Loucy (cell line): ENCODE measurements at regions not wholly inside any gene's neighbourhood (a gene's known extent, or its start where the extent isn't known, plus 50 kb on each side); places are given as distances from the start of the nearest gene placed in this dataset.

Experiments
- EZH2phosphoT487 ChIP-seq: fragments of 200-600 bp; IDR thresholded peaks from 2 replicates; pipeline ENCODE4 v1.6.1; 2018; ENCODE audit warnings: antibody characterized with exemption, mild to moderate bottlenecking, moderate library complexity, borderline replicate concordance
- TF ChIP-seq, protein P1 (sequence below): fragments of 200-600 bp; sonication (generic); conservative IDR thresholded peaks from 2 replicates; pipeline ENCODE4 v1.5.1; 2014; ENCODE audit warnings: mild to moderate bottlenecking, antibody characterized with exemption, low read length

DNA sequence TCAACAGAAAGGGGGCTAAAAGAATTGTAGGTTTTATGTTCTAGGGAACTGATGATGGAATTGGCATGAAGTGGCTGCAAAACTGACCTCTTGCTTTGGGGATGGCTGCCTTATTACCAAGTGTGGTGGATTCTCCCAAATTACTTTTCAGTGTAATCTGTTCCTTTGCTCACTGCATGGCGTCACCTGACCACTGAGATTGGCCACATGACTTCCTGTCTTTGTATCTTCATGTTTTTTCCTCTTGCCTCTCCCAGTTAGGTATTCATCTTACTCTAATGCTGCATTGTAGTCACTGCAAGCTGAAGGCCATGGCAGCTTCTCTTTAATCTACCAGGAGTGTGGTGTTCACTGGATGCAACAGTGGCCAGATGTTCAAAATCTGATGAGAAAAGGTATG lies 257.7 kb upstream of the TNP1 start:
- TF ChIP-seq, protein P1, sequence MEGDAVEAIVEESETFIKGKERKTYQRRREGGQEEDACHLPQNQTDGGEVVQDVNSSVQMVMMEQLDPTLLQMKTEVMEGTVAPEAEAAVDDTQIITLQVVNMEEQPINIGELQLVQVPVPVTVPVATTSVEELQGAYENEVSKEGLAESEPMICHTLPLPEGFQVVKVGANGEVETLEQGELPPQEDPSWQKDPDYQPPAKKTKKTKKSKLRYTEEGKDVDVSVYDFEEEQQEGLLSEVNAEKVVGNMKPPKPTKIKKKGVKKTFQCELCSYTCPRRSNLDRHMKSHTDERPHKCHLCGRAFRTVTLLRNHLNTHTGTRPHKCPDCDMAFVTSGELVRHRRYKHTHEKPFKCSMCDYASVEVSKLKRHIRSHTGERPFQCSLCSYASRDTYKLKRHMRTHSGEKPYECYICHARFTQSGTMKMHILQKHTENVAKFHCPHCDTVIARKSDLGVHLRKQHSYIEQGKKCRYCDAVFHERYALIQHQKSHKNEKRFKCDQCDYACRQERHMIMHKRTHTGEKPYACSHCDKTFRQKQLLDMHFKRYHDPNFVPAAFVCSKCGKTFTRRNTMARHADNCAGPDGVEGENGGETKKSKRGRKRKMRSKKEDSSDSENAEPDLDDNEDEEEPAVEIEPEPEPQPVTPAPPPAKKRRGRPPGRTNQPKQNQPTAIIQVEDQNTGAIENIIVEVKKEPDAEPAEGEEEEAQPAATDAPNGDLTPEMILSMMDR, result no peak
- TF ChIP-seq EZH2phosphoT487, result no peak
